ENCODE measurements at regions not wholly inside any gene's neighbourhood (a gene's known extent, or its start where the extent isn't known, plus 50 kb on each side); places are given as distances from the start of the nearest gene placed in this dataset.

GRCh38 chr2:138838851-138839620 lies 58.8 kb upstream of the NXPH2 start:
- TF ChIP-seq ZNF274 (IDR thresholded peaks at IDR 0.05; ENCODE audit: low read length) (no peak), ZNF274 (tag by site-specific recombination; IDR thresholded peaks at IDR 0.05; ENCODE audit: borderline replicate concordance) (no peak), ZBTB17 (tag by site-specific recombination; IDR thresholded peaks at IDR 0.05) (no peak), WT1 (tag by site-specific recombination; IDR thresholded peaks at IDR 0.05) (no peak), ZBTB20 (tag by site-specific recombination; IDR thresholded peaks at IDR 0.05) (no peak), ZNF658 (tag by site-specific recombination; IDR thresholded peaks at IDR 0.05) (no peak), ZNF311 (tag by site-specific recombination; IDR thresholded peaks at IDR 0.05; ENCODE audit: borderline replicate concordance) (no peak), ZNF580 (tag by site-specific recombination; IDR thresholded peaks at IDR 0.05) (no peak), ZNF488 (tag by site-specific recombination; IDR thresholded peaks at IDR 0.05) (no peak)
- no peak overlapping the region for H3K27ac ChIP-seq (ENCODE audit: extremely low read depth, low read depth, low read length)
- no peaks in the 10 kb centered on the region for H3K36me3 ChIP-seq (ENCODE audit: control insufficient read depth in 2 of 2, insufficient read depth in 1 of 2, low read length in 2 of 2)
- no peaks in the 10 kb centered on the region for H3K9me3 ChIP-seq (ENCODE audit: control insufficient read depth, insufficient read depth, low read depth, low read length)
- H3K4me1 ChIP-seq (ENCODE audit: control insufficient read depth, insufficient read depth, low read length): no peaks in the 10 kb centered on the region
- CTCF ChIA-PET: no interaction called here
- POLR2A ChIA-PET: no interaction called here
- H3K4me3 ChIP-seq (ENCODE audit: low read depth, low read length): no peak overlapping the region

GRCh38 chr2:138831691-138832090 lies 51.5 kb upstream of the NXPH2 start:
- ChIA-PET CTCF (no interaction called here), POLR2A (no interaction called here)
- no peaks in the 10 kb centered on the region for H3K9me3 ChIP-seq (ENCODE audit: control insufficient read depth, insufficient read depth, low read depth, low read length)
- H3K4me3 ChIP-seq (ENCODE audit: low read depth, low read length): no peak overlapping the region
- no peak overlapping the region for H3K27ac ChIP-seq (ENCODE audit: extremely low read depth, low read depth, low read length)
- H3K4me1 ChIP-seq (ENCODE audit: control insufficient read depth, insufficient read depth, low read length): no peaks in the 10 kb centered on the region; the same call in 1 of the 2 replicates
- H3K36me3 ChIP-seq (ENCODE audit: control insufficient read depth in 2 of 2, insufficient read depth in 1 of 2, low read length in 2 of 2): no peaks in the 10 kb centered on the region
- TF ChIP-seq ZSCAN5A (tag by site-specific recombination; IDR thresholded peaks at IDR 0.05): no peak
- TF ChIP-seq ZNF76 (tag by site-specific recombination; IDR thresholded peaks at IDR 0.05; ENCODE audit: borderline replicate concordance, low read depth): no peak
- TF ChIP-seq ZNF266 (tag by site-specific recombination; IDR thresholded peaks at IDR 0.05; ENCODE audit: low read depth): no peak
- no peak for TF ChIP-seq ZNF626 (tag by site-specific recombination; IDR thresholded peaks at IDR 0.05)
- no peak for TF ChIP-seq ZNF549 (tag by site-specific recombination; IDR thresholded peaks at IDR 0.05)
- no peak for TF ChIP-seq ZNF571 (tag by site-specific recombination; IDR thresholded peaks at IDR 0.05)
- no peak for TF ChIP-seq ZNF175 (tag by site-specific recombination; IDR thresholded peaks at IDR 0.05)
- no peak for TF ChIP-seq ZNF560 (tag by site-specific recombination; IDR thresholded peaks at IDR 0.05; ENCODE audit: borderline replicate concordance)
- TF ChIP-seq INSM2 (tag by site-specific recombination; IDR thresholded peaks at IDR 0.05): no peak
- no peak for TF ChIP-seq YY1 (tag by site-specific recombination; IDR thresholded peaks at IDR 0.05)
- no peak for TF ChIP-seq HOXA7 (CRISPR knock-in tag; IDR thresholded peaks at IDR 0.05; ENCODE audit: borderline replicate concordance)
- TF ChIP-seq ZNF473 (tag by site-specific recombination; IDR thresholded peaks at IDR 0.05): no peak
- TF ChIP-seq ZBTB10 (tag by site-specific recombination; IDR thresholded peaks at IDR 0.05): no peak
- TF ChIP-seq ZNF776 (tag by site-specific recombination; IDR thresholded peaks at IDR 0.05; ENCODE audit: borderline replicate concordance): no peak
- TF ChIP-seq ZNF214 (tag by site-specific recombination; IDR thresholded peaks at IDR 0.05; ENCODE audit: borderline replicate concordance): no peak
- TF ChIP-seq ZNF501 (tag by site-specific recombination; IDR thresholded peaks at IDR 0.05): no peak
- TF ChIP-seq PRDM4 (tag by site-specific recombination; IDR thresholded peaks at IDR 0.05): no peak
